ENCODE measurements at regions not wholly inside any gene's neighbourhood (a gene's known extent, or its start where the extent isn't known, plus 50 kb on each side); places are given as distances from the start of the nearest gene placed in this dataset.

- no peak for DNase-seq
These were observed 69.5 kb upstream of the GNAZ start for GRCh38 chr22:23000657-23001347.

DNA sequence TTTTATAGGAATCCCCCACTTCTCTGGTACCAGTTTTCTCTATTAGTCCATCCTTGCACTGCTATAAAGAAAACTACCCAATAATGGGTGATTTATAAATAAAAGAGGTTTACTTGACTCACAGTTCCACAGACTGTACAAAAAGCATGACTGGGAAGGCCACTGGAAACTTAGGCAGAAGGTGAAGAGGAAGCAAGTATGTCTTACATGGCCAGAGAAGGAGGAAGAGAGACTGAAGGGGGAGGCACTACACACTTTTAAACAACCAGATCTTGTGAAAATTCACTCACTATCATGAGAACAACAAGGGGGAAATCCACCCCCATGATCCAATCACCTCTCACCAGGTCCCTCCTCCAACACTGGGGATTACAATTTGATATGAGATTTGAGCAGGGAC, 68.9 kb upstream of the GNAZ start:
- DNase-seq: no peak

DNA sequence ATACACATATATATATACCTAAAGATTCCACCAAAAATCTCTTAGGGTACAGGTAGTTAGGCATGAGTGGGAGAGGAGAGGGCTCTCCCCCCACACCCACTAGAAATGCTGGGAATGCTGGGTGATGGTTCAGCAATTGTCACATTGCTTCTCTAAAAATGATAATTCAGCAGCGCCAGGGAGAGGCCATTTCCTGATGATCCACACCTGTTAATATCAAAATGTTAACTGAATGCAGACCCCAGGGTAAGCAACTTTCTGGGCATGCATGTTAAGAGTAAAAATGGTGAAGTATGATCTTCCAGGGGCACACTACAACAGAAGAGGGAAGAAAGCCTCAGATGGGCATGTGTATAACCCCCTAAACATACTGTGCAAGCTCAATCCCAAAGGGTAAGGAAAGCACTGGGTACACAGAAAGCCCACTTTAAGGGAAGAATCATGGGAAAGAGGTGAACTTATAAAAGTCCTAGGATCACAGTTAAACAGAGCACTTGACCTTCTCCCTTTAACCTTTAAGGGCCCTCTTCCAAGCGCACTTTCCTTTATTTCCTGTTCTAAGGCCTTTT, 67.6 kb upstream of the GNAZ start:
- no peak for DNase-seq

DNA sequence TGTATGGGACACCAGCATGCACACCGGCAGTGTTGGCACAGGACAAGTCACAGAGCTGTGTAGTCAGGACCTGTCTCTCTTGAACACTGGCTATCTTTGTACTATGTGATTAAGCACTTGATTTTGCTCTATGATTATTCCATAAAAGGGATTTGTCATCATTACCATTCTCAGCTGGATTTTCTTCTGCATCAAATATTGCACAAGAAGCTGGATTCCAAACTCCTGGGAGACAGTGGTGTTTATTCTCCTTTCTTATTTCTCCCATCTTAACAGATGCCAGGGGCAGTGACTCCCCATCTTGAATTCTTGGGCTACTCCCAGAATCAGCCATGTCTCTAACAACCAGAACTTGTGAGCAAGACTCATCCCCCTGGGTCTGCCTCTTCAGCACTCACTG, 62.5 kb upstream of the GNAZ start:
- DNase-seq: no peak

DNA sequence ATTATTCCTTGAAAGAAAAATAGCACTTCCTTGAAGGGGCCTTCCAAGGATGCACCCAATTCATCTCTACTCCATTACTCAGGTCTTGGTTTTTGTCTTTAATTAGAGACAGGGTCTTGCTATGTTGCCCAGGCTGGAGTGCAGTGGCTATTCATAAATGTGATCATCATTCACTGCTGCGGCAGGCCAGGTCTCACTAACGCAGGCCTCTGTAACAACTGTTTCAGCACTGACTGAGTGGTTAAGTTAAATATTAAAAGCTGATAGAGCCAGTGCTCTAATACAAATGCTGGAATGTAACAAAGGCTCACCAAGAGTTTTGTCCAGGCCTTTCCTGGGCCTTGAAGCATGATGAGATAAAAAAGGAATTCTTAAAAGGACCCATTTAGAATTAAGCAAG, 61.4 kb upstream of the GNAZ start:
- no peak for DNase-seq

All from activated CD8-positive, alpha-beta memory T cell treated with anti-CD3 and anti-CD28 coated beads, Interleukin-2, amount 50 U/mL, for 48 hours (primary cell).